Daoy (cell line): ENCODE measurements at regions not wholly inside any gene's neighbourhood (a gene's known extent, or its start where the extent isn't known, plus 50 kb on each side); places are given as distances from the start of the nearest gene placed in this dataset.

Experiments
- DNase-seq: peaks from one replicate; pipeline ENCODE4 v3.0.0-alpha.2; 2015; ENCODE audit warnings: low read depth

DNA sequence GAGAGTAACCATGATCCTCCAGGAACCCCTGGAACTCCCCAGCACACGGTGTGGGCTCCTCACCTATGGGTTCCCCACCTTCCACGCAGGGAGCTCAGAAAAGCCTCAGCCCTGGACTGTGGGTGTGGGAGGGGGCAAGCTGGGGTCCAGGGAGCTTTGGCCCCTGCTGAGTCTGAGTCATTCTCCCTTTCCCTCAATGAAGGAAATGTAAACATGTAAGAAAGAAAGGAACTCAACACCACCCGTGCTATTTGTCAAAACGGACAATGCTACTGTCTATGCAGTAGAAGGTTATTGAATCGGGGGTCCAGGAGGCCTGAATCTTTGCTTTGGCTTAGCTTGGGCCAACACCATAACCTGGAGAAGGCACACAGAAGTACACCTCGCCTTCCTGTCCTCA is 222.8 kb downstream of the PMP22 start:
- DNase-seq = no peak

DNA sequence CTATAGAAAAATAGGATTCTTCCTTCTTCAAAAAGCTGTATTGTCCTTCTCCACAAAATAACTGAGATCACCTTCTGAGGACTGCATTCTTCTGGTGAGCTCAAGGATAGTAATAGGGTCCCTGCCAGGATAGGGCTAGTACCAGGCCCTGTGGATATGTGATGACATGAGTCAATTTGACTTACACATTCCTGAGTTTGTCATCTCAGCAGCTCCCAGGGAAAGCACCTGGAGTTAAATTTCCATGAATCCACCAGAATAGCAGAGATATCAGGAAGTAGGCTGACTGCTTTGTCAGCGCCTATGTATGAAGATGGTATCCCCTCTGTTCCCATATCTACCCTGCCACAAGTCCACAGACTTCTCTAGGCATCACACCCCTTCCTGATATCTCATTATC is 225.8 kb downstream of the PMP22 start:
- peak; percentile 55 for DNase-seq

DNA sequence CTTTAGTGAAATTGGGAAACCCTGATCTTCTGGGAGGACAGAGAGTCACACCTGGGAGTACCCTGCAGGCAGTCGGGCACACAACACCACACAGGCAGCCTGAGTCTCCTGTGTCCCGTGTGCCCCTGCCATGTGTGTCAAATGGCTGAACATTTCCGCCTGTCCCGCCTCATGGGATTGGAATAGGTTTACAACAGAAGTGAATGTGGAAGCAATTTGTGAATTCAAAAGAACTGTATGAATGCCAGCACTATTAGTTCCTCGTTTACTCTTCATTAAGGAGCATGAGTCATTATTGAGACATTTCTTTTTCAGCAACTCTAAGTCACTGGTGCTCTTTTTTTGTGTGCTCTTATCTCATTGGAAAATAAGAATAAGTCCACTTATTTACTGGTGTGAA is 226.5 kb downstream of the PMP22 start:
- DNase-seq = peak; percentile 34

DNA sequence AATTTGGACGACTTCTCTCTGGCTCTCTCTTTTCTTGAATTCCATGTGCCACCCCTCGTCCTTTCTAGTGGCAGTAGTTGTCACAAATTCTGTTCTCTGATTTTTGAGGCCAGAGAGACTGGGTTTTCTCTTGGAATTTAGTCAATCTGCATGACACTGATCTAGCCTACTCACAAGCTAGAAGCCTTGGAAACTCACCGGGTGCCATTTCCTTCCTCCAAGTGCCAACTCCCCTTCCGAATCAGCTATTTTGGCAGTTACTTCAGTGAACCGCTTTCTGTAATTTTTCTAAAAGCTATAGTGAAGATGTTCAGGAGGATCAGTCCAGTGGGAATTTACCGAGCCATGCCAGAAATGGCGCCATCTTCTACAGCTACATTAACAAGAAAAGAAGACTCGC is 228.9 kb downstream of the PMP22 start:
- no peak for DNase-seq

DNA sequence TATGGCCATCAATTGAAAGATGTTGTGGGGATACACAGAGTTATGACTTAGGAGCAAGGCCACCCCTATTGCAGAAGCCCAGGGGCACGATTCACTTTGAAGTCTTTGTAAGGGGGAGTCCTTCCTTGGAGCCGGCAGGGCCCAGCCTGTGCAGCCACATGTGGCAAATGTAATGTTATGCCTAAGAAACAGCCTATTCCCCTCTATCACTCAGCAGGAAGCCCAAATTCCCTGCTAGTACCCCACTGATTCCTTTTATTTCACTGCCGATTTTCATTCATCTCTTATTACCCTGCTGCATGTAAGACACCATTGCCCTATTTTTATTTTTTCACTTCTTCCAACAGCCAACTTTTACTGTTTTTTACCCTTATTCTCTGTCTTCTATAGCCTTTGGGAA is 233.2 kb downstream of the PMP22 start:
- DNase-seq = no peak

DNA sequence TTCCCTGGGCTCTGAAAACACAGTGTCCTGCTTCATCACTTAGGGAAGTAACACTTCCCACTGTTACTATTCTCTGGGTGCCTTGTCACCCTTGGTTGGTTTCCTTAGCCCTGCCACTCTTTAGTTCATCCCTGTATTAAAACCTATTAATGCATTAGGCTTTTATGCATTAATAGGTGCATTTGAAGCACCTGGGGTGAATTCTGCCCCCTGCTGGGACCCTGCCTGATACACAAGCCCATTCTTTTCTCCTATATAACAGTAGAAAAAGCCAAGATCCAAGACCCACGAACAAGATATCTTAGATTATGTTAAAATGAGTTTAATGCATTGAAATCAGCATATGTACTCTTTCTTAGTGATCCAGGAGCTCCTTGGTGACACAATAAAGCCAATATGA is 235.7 kb downstream of the PMP22 start:
- no peak for DNase-seq

DNA sequence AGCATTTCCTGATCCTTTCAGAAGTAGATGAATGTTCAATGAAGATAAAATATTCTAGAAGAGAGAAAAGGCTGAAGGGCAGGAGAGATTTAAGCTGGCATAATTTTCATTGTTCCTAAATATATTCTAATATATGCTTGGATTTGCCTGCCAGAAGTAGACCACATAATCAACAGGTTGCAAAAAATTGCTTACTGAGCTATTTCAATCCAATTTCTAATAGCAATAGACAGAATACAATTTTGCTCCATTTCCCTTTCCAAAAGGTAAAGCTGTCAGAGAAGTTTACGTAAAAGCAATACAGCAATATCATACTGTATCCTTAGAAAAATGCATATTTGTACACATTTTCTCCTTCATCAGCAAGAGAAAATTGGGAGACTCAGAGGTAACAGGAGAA is 237.3 kb downstream of the PMP22 start:
- DNase-seq = no peak

DNA sequence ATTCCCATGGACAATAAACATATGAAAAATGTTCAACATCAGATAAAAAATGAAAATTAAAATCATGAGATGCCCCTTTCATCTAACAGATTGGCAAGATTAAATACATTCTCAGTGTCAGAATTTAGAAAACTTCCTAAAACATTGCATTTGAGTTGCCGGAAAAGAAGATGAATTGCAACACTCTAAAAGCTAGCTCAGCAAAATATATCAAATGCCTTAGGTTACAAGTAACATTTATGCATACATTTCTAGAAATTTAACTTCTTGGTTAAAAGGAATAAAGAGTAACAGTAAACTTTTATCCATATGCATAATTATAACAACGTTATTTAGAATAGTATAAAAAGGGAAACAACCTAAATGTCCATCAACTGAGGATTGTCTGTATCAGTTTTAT is 239.0 kb downstream of the PMP22 start:
- DNase-seq = no peak

DNA sequence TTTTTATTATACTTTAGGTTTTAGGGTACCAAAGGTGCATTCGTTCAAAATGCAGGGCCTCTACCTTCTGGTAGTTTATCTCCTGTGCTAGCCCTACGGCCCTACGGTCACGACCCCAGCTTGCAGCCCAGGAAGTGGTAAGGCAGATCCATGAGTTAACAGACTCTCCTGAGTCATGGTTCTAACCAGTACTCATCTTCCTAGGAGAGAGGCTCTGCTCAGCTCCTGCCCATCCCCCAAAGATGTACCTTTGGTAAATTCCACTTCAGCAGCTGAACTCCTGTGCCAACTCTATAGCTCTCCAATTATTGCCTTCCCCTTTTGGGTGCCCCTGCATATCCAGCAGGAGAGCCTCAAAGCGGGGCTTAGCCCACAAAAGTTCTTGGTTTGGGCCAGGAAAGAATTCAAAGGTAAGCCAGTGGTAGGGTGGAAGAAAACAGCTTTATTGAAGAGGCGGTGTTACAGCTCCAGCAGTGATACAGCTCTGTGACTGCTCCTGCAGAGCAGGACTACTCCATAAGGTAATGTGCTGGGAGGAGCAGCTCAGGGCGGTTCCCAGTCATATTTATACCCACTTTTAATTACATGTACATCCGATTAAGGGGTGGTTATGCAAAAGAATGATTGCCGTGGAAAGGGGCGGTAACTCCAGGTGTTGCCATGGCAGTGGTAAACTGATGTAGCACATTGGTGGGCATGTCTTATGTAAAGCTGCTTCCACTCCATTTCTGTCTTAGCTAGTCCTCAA is 241.4 kb downstream of the PMP22 start:
- peak; percentile 14 for DNase-seq

DNA sequence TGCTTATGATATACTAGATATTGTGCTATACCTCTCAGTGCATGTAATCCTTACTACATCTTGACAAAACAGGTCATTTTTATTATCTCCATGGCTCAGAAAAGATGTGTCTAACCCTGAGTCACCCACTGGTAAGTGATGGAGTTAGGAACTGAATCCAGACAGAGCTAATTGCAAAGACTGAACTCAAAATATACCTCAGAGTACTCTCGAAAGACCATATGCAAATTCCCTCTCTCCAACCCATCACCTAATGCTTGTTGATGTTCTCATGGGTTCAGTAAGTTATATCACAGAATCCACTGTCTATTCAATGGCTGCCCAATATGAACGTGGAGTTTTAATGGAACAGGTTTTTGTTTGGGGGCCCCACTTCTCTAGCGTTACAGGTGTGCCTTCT is 246.0 kb downstream of the PMP22 start:
- DNase-seq = no peak

DNA sequence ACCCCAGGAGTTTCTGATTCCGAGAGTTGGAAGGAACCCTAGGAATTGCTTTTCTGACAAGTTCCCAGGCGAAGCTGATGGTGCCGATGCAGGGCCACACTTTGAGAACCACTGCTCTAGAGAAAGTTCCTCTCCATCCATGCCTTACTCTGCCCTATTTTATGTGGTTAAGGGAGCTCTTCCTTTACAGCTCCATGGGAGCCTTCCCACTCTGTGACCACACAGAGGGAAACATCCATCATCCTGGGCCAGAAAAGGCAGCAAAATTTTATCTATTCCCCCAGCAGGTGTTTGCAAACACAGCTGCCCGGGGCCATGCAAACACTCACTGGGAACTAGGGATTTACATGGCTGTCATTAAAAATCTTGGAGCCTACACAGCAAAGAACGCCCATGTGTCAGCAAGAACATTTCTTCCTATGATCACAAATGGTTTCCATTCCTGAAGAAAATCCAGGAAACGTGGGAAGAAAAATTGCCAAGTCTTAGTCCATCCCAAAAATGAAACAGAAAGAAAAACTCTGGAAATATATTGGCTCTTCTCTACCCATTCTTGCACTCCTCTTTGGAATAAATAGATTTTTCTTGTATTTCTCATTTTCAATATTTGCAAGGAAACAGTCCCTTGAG is 252.7 kb downstream of the PMP22 start:
- DNase-seq = no peak

DNA sequence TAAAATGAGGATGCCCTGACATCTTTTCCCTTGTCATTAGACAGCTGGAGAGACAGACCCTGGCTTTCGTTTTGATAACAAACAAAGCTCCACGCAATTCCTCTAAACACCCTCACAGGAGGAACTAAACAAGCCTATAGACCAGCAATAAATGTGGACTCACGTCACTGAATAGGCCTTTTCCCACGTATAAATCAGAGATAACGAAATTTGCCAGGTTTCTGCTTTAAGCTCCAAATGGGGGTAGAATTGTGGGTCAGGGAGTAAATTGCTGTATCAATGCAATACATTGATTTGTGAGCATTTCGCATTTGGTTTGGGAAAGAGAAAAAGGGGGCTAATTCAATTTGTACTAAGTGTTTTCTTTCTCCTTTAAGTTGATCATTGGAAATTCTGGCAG is 256.0 kb downstream of the PMP22 start:
- no peak for DNase-seq

DNA sequence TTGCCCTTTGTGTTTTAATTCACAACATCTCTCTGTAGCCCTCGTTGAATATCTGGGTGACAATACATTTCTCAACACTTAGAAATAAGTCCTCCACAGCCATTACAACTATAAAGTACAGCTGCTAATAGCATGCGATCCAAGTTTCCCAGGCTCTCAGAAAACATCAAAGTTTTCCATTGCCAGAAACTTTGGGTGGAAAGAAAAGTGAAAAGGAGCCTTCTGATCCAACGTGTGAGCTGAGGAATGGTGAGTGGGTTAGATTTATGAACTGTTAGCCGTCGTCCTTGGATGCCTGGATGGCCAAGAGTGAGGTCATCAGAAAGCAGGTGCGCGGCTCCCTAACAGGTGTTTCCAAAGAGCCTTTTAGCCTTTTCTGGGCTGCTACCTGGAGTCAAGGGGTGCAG is 258.0 kb downstream of the PMP22 start:
- DNase-seq = no peak

DNA sequence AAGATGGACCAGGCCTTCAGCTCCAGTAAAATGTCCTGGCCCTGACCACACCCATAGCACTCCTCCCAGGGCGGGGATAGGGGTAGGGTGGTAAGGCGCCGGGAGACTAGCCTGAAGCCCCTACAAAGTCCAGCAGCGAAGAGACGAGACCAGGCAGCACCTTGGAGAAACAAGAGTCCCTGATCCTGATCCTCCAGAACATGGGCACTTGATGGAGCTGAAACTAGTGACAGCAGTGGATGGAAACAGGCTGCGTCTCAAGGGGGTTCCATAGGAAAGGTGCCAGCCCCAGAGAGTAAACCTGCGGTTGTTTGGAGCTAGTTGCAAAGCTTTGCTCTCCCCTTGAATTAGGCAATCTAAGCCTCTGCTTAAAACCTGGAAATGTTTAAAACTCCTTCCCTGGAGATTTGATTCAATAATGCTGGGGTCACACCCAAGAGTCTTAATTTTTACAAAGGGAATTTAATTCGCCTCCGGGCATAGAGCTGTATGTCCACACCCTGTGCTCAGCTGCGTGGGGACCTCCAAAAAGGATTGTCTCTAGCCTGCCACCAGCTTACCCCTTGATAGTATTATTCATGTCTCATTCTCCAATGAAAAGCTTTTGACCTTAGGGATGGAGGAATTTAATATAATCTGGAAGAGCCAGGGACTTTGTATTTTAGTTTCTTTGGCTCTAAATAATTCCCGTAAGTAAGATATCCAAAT is 258.6 kb downstream of the PMP22 start:
- DNase-seq = no peak

DNA sequence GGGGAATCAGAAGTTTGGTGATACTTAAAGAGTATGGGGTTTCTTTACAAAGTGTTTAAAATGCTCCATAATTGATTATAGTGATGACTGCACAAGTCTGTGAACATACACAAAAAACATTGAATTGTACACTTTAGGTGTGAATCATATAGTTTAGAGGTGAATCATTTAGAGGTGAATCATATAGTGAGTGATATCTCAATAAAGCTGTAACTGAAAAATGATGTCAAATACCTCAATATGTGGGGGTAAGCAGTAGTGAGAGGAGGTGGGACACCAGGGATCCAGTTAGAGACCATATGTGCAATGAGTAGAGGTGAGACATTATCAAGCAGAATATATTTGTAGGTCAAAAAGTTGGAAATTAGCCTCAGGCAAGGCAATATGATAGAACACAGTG is 264.5 kb downstream of the PMP22 start:
- DNase-seq = no peak

DNA sequence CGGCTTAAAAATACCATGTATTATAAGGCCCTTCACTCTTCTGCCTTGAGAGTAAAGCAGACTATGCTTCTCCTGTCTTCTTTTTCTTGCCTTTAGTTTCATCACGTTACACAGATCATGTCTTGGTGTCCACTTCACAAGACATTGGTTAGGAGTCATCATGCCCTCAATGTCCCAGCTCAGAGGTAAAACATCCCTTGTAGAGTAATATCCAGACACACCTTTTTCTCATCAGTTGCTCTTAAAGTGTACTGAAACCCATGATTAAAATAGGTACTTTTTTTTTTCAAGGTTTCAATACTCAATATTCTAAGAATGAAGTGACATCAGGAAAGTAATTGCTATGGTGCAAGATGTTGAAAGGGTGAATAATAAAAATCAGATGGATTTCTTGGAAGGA is 267.8 kb downstream of the PMP22 start:
- no peak for DNase-seq

DNA sequence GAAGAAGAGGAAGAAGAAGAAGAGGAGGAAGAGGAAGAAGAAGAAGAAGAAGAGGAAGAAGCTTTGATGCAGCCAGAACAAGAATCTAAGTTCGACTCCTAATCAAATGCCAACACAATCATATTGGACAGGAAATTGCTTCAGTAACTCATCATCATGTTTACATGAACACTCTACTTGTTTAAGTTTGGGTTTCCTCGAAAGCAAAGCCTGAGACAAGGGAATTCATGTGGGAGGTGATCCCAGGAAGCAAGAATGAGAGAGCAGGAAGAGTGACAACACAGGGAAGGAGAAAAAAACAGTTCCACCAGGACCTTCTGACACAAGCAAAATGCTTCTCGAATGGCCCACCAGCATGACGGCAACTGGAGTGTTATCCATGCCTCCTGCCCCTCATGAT is 279.0 kb downstream of the PMP22 start:
- no peak for DNase-seq

DNA sequence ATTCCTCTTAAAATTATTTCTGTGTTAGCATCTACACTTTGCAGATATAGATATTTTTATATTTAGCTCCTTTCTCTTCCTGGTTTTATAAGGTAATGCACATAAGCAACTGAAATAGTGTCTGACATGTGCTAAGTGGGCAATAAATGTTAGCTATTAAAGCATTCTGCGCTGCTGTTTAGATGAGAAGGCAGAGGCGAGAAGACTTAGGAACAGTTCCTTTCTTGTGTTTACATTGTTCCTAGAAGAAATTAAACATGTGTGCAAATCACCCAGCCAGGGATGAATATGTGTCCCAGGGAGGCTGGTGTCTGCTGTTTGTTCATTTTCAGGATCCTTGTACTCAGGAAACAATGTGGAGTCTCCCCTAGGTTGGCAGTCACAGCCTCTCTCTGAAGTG is 292.3 kb downstream of the PMP22 start:
- no peak for DNase-seq

DNA sequence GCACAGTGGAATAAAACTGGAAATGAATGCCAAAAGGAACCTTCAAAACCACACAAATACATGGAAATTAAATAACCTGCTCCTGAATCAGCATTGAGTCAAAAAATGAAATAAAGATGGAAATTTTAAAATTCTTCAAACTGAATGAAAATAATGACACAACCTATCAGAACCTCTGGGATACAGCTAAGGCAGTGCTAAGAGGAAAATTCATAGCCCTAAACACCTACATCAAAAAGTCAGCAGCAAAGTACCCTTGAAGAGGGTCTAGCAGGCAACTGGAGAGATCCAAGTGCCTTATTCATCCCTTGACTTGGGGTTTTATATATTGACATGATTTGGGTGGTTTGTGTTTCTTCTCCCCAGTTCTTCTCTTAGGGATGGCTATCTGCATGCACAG is 294.1 kb downstream of the PMP22 start:
- no peak for DNase-seq

DNA sequence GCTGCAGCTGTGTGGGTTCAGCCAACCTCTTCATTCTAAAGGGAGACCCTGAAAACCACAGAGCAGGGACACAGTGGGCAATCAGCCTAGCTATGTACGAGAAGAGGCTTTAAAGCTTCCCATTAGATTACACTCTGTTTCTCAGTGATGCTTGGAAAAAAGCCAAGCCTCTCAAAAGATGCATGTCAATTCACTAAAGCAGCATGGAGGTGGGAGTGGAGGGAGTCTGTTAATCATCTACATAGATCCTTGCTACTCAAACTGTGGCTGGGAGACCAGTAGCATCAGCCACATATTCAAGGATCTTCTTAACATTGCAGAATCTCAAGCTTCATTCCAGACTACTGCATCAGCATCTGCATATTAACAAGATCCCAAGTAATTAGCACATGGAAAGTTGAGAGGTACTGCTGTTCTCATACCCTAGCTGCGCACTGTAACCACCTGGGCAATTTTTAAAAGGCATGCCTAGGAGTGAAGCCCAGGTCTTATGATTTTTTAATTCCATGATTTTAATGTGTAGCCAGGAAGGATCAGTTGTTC is 305.9 kb downstream of the PMP22 start:
- DNase-seq = no peak

DNA sequence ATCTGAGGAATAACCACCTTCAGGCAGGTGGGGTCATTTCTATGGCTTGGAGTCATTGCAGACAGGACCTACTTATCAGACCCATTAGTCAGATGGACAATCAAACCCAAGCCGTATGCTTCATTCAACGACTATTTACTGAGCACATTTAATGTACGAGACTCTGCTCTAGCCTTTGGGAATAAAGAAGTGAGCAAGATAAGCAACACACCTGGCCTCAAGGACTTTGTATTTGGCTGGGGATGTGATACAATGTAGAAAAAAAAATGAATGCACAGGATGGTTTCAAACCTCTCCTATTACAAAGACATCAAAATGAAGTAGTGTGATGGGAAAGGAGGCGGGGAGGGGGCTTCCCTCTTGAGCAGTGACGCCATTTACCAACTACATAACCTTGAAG is 311.7 kb downstream of the PMP22 start:
- no peak for DNase-seq

DNA sequence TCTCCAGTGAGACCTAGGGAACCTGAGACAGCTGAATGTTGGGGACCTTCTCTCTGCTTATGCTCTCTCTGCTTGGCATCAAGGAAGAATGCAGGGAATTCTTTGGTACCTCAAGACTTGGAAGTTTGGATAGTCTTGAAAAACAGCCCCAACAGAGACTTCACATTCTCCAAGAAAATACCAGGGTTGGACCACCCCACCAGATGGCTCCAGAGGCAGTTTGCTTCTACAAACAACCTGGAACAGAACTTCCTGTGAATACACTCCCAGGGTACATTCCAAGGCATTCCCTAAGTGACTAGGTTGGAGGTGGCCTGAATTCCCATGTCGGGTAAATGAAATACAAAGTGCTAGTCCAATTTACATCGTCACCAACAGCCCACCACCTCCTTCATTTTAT is 314.4 kb downstream of the PMP22 start:
- DNase-seq = no peak

DNA sequence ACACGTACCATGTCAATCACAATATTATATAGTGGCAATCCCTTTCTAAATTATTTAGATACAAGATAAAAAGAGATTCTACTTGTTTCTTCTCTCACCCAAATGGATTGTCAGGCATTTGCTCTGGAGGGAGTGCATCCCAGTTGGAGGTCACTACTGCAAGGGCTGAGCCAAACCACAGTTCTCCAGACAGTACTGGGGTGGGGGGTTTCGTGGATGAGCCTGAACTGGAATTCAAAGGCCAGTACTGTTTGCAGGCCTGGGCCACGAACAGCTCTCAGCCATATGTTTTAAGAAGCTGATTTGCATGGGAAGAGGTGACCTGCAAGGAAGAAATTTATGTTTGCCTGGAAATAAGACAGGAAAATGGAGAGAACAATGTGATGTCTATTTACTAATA is 314.9 kb downstream of the PMP22 start:
- DNase-seq = no peak
